HG02759 (cell line): ENCODE measurements at regions not wholly inside any gene's neighbourhood (a gene's known extent, or its start where the extent isn't known, plus 50 kb on each side); places are given as distances from the start of the nearest gene placed in this dataset.

Experiments
- ATAC-seq: cut with Tn5 transposase; IDR thresholded peaks from one replicate; pipeline ENCODE4 v1.9.1; 2021; ENCODE audit warnings: mild to moderate bottlenecking, moderate library complexity; ENCODE audit not compliant: unreplicated experiment

DNA sequence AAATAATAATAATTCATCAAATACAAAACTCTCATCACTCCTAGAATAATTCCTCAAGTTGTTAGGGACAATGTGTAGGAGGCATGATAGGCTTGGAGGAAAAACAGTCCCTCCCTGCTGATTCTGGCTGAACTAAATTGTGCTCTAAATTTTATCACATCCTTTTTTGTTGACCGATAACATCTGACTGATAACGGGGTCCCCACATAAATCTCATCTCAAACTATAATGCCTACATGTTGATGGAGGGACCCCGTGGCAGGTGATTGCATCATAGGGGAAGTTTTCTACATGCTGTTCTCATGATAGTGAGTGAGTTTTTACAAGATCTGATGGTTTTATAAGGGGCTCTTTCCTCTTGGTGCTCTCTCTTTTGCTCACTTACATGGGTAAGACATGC, 1043.5 kb upstream of the SORCS1 start:
- ATAC-seq: no peak

DNA sequence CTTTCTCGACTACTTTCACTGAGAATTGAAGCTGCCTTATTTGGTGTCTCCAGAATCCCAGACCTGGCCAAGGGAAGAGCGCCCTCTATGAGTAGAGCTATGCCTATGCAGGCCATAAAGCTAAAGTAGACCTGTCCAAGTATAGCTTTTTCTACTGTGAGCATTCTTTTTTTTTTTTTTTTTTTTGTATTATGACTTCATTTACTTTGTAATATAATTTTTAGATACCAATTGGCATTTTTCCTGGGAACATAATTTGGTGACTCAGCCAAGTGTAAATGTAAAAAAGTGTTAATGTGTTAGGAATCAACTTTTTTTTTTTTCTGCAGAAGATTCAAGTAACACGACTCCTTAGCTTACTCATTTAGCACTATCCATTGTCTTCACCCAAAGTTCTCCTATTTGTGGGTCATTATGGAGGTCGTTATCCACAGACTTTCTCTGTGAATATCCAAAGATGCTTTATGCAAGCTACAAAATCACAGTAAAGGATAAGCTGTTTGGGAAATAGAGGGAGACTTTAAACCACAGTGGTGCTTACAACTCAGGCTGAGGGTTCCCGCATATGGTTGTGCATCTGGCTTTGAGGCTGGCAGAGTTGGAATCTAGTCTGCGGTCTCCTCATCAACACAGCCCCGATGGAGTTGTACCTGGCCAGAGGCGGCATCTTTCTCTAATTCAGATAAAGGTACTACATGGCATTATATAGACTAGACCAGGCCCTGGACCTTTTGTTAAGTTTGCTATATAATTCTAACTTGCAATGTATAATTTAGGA, 1040.2 kb upstream of the SORCS1 start:
- ATAC-seq: peak; percentile 80

DNA sequence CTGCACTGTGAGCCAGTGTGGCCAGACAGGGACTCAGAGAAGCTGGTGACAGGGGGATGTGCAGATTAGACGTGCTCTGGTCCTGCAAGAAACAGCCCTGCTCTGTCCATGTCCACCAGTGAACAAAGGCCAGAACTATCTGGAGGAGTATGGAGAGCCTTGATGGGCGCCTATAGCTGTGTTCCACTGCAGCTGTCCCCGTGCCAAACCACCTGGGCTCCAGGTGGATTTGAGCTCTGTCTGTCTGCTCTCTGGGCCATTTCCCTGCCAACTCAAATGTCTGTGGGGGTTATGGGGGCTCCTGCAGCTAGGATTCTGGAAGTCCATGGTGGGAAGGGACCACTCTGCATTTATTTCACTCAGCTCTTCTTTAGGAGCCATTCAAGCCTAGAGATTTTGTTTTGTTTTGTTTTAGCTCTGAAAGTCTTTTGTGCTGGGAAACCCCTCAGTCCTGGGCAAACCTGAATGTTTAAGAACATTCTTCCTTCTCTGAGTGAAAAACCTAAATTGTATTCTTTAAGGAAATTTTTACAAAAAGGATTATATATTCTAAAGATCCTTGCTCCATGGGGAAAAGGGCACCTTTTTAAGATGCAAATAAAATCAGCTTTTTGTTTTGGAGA, 1039.5 kb upstream of the SORCS1 start:
- peak; percentile 20 for ATAC-seq

DNA sequence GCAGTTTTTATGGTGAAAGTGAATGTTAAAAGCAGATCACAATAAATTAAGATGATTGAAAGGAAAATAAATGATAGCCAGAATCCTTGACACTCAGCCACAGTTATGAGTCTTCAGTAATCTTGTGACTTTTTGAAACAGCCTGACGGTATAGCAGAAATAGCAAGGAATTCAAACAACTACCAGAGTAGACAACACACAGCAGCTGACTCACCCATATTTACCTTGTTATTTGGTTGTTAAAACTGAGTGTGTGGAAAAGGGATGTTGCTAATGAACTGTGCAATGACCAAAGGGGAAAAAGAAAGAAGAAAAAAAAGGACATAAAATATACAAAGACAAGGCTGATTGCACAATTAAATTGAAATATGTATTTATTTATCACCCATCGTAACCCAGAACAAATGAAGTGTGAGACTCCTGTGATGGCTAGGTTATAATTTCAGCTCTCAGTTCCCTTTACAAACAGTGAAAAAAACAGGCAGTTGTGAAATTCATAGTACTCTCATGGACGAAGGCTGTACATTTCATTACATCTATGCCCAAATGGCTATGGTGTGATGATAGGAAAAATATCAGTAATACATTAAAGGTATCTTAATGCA, 1023.0 kb upstream of the SORCS1 start:
- ATAC-seq: no peak

DNA sequence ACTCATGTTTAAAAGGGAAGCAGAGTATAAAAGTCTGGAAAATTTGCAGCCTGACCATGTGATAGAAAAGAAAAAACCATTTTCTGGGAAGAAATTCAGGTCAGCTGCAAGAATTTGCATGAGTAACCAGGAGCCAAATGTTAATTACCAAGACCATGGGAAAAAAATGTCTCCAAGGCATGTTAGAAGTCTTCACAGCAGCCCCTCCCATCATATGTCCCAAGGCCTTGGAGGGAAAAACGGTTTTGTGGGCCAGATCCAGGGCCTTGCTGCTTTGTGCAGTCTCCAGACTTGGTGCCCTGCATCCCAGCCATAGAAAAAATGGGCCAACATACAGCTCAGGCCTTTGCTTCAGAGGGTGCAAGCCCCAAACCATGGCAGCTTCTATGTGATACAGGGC, 1019.6 kb upstream of the SORCS1 start:
- no peak for ATAC-seq

DNA sequence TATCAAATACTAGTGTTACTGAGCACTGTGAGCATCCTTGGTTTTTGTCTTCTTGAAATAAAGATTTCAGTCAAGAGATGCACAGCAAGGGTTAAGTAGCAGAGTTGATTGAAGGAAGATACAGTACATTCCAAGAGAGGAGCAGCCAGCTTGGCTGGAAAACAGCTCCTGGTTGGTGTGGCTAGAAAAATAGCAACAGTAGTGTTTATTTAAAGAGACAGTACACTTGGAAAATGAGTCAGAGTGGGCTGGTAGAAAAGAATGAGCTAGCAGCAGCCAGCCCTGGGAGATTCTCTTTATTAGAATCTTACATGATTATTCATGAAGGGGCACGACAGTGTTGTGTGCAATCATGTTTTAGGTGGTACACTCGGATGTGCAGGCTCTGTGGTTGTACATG, 1016.4 kb upstream of the SORCS1 start:
- no peak for ATAC-seq

DNA sequence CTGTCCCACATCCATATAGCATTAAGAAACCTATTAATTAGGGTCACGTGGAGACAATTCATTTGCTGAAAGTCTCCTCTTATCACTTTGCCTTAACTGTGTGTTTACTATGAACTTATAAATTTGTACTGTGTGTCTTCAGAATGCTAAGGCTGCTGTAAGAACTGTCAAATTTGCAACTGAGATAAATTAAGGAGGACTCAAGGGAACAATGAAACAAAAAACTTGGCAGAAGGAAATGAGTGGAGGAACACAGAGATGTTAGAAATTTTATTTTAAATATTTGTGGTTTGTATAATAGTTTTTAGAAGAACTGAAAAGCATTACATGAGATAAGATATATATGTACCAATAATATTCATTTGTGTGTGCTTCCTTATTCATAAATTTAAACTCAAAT, 1005.3 kb upstream of the SORCS1 start:
- no peak for ATAC-seq

DNA sequence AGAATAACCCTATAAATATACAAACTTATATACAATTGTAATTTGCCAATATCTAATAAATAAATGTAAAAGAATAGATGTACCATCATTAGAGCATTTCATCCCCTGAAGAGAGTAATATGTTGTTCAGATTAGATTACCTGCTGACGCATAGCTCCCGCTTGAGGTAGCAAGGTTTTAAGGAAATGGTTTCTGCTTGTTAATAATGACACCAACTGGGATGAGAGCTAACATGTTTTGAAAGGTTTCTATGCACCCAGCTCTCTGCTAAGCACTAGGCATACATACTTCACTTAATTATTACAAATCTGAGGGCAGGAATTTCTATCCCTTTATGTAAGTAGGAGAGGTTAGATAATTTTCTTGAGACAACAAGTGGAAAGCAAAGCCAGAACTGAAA, 1003.3 kb upstream of the SORCS1 start:
- ATAC-seq: no peak

DNA sequence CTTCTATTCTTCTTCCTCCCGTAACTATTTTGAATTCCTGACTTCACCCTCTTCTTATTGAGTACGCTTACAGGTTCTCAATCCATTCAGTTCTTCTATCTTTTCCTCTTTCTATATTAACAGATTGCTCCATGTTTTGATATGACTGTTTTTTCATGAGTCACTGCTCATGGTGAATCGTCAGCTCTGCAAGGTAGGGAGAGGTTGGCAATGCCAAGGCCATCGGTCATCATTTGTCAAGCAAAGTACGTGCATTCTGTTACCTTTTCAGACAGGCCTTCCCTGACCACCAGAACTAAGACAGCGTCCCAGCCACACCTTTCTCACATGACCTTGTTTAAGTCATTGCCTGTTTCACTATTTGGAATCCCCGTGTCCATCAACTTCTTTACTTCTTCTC, 1001.9 kb upstream of the SORCS1 start:
- no peak for ATAC-seq

DNA sequence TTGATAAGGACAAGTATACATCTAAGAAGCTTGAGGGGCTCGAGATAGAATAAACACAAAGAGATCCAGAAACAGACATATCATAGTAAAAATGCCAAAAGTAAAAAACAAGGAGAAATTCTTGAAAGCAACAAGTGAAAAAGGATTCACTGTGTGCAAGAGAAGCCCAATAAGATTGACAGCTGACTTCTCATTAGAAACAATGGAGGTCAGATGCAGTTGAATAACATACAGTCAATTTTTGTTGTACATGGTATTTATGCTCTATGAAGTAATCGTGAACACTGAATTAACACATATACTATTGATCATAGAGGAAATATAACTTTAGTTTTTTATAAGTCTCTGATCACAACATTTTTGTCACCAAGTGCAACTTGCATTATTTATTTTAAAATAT, 982.8 kb upstream of the SORCS1 start:
- no peak for ATAC-seq

DNA sequence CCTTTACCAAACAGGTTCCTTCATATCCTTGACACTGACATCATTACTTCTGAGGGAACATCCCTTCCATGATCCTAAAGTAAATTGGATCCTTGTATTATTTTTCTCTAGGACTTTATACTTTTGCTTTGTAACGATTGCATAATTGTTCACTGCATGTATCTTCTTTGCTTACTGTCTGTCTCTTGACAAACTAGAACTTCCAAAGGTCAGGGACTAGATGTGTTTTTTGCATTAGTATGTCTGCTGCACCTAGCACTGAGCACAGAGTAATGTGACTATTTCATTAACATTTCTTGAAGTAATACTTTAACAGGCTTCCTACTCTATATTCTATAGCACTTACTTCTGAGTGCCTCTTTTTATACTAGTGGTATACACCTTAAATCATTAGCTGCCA, 976.6 kb upstream of the SORCS1 start:
- ATAC-seq: no peak

DNA sequence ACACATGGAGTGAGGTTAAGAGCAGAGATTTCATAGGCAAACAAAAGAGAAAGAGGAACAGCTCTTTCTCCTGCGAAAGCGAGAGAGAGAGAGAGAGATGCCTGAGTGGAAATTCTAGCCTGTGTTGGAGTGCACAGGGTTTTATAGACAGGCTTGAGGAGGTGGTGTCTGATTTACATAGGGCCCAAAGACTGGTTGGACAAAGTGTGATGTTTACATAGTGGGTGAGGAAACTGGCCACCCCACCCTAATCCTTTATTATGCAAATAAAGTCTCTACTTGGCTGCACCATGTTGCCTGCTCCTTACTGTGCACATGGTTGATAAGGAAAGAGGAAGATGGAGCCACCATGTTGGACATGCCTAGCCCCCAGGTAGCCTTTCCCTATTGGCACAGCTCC, 967.8 kb upstream of the SORCS1 start:
- no peak for ATAC-seq

DNA sequence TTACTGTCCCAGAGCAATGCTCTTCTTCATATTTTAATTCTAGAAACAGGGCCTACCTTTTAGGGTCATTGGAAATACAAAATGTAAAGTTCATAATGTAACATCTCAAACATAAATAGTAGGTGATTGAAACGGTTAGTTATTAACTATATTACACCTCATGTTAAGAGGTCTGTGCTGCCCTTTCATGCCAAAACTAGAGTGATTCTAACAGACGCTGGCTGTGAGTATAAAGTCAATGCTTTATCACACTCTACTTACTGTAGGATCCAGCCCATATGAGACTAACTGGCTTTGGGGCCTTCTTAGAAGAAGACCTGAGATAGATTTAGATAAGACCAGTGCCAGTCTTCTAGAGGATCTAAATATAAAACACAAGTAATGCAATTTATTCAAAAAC, 966.1 kb upstream of the SORCS1 start:
- no peak for ATAC-seq

DNA sequence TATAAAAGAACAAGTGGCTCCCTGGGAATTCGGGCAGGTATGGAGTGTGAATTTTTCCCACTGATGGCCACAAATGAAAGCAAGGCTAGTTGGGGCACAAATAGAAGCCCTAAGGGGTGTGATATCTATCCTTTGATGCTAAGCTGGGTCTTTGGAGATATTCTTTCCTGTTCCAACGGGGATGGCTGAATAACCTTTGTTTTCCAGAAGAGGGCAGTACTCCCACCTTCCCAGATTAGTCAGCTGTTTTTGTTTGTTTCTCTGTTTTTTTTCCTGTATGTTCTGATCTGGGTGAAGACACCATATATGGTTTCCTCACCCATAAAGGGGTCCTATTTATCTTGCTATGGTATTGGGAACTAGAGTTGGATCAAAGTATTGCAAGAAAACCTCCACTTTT, 947.7 kb upstream of the SORCS1 start:
- no peak for ATAC-seq

DNA sequence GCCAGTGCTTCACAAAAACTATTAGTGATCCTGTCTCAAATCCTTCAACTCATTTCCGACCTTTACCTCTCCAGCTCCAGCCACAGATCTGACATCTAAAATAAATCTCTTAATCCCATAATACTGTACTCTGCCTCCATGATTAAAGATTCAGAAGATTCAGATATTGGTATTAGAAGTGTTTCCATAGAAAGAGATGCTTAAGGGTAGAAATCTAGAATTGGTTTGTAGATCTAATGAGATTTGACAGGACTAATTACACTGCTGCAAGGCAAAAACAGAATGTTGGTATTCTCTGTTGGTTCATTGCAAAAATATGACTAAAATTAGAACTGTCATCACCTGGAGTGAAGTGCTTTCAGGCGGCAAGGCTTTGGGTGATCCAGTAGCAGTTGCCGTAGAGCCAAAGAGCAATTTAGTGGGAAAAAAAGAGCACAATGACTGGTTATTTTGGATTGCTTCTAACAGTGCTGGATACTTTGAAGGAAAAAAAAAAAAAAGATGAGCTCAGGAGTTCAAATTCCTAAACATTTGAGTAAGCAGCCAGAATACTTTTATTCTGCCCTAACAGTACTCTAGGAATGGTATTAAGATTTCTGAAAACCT, 940.1 kb upstream of the SORCS1 start:
- no peak for ATAC-seq

DNA sequence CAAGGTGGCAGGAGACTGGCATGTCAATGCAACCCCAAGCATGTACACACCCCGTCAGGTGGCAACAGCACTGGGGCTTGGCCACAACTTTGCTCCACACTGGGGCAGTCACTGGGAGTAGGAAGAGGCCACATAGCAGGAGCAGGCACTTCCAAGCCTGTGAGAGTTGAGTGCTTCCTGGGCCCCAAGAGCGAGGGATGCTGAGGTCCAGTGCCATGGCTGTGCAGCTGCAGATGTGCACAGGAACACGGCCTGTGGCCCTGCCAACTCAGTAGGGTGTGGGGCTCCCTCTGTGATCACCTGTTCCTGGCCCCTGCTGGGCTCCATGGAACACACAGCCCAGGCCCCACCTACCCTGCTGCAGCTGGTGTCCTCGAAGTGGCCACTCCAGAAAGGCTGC, 932.8 kb upstream of the SORCS1 start:
- no peak for ATAC-seq

DNA sequence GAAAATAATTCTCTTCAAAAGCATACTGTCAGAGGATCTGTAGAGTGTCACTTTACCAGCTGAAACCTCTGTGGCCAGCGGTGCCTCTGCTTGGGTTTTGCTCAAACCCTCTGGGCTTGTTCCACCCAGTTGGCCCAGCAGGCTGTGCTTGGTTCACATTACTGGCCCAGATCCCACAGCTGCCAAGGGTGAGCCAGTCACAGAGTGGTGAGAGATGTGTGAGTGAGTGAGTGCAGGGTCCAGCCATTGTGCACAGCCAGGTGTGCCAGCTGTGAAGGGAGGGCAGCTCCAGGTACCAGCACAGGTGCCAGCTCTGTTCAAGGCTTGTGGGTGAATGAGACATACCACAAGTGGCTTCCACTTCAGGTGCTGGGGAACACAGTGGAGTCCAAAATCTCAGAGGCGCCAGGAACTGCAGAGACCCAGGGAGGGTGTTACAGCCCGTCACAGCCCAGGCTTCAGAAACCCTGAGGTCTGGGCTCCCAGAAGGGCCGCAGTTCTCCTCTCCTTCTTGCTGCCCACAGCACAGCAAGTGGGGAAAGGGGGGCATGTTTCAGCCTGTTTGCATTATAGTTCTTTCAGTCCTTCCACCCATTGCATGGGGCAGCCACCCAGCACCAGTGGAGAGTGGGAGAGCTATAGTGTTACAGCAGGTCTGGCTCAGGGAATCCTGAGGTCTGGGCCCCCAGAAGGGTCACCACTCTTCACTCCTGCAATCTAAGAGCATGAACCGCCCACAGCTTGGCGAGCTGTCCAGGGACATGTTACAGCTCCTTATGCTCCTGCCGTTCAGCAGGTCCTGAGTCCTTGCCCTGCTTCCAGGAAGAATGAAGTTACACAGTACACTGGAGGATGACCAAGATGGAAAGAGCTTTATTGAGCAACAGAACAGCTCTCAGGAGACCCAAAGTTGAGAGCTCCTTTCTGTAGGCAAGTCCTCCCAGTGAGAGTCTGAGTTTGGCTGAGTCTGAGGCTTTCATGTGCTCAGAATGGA, 931.7 kb upstream of the SORCS1 start:
- no peak for ATAC-seq

DNA sequence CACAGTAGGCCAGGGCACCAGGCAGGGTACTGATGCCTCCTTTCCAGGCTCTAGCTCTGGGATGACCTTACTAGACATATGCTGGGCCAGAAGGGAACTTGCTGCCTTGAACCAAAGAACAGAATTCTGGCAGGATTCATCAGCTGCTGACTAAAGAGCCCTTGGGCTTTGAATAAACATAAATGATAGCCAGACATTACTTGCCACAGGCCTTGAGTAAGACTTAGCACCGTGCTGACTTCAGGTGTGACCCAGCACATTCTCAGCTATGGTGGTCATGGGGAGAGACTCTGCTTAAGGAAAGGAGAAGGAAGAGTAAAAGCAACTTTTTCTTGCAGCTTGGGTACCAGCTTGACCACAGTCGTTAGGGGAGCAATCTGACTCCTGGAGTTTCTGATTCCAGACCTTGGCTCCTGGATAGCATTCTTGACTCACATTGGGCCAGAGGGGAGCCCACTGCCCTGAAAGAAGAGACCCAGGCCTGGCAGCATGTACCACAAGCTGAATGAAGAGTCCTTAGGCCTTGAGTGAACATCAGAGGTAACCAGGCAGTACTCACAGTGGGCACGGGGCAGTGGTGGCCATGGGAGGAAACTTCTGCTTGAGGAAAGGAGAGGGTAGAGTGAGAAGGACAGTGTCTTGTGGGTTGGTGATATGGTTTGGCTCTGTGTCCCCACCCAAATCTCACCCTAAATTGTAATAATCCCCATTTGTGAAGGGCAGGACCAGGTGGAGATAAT, 926.1 kb upstream of the SORCS1 start:
- no peak for ATAC-seq

DNA sequence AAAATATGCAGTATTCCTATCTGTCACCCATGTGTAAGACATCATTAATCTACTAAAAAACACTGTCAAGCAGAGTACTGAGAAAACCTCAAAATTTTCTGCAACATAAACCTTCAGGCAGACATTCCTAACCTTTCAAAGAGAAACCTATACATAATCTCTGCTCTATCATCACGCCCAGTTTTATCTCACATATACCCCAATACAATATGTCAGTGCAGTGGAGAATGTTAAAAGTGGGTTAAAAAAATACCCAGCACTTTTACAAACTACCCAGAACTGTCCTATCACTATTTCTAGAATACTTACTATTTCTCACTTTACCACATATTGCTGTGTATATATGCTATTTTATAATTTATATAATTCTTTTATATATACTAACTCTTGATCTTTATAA, 922.0 kb upstream of the SORCS1 start:
- no peak for ATAC-seq

DNA sequence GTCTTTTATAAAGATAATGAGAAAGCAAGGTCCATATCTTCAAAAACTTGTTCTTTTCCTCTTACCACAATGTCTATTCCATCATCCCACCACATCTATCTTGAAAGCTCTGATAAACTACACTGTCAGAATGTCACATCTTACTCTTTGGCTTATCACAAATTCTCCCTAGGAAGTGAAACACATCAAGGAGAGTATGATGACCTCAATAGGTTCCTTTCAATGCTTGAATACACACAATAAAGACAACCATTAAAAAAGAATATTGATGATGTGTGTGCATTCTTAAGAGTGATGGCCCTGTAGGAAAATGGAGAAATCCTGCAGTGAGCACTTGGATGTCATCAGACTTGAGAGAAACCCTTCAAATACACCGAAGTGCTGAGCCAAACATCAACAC, 918.1 kb upstream of the SORCS1 start:
- no peak for ATAC-seq
